GM12873 (cell line): ENCODE measurements at regions not wholly inside any gene's neighbourhood (a gene's known extent, or its start where the extent isn't known, plus 50 kb on each side); places are given as distances from the start of the nearest gene placed in this dataset.

Source experiments
- CTCF ChIP-seq: IDR thresholded peaks from 2 replicates; pipeline ENCODE4 v1.5.1; 2012; ENCODE audit warnings: low read depth, mild to moderate bottlenecking, moderate library complexity, low read length, control low read depth; ENCODE audit not compliant: insufficient read depth; ENCODE audit errors: missing control alignments

- no peak for TF ChIP-seq CTCF
These were observed 95.9 kb upstream of the PRR20G start for GRCh38 chr3:127383656-127384179.

- no peak for TF ChIP-seq CTCF
These were observed 90.2 kb upstream of the PRR20G start for GRCh38 chr3:127377801-127378655.

DNA sequence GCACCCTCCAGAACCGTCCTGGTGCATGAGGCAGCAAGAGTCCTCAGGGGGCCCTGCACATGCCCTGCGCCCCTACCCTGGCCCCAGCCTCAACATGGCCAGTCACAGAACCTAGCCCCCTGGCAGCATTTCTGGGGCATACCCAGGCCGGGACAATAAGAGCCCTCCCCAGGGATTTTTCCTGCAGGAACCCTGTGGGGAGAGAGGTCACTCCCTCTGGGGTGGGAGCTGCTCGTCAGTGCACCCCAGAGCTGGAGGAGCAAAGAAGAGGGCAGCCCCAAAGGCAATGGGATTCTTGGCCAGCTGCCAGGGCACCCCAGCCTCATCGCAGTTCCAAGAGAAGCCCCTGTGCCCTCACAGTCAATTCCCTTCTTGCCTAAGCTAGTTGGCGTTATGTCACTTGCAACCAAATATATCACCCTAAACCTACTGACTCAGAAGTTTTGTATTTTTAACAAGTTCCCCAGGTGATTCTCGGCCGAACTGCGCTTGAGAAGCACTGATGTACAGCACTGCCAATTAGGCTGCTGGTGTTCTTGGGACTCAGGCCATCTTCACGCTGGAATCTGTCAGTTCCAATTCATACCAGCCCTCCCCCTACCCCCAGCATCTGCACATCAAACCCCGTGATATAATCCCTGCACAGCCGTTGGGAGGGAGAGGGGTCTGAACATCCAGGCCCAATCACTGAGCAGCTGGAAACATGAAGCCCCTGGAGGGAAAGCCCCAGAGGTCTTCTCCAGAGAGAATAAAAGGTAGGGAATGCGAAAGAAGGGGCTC is 87.5 kb upstream of the PRR20G start:
- no peak for TF ChIP-seq CTCF

DNA sequence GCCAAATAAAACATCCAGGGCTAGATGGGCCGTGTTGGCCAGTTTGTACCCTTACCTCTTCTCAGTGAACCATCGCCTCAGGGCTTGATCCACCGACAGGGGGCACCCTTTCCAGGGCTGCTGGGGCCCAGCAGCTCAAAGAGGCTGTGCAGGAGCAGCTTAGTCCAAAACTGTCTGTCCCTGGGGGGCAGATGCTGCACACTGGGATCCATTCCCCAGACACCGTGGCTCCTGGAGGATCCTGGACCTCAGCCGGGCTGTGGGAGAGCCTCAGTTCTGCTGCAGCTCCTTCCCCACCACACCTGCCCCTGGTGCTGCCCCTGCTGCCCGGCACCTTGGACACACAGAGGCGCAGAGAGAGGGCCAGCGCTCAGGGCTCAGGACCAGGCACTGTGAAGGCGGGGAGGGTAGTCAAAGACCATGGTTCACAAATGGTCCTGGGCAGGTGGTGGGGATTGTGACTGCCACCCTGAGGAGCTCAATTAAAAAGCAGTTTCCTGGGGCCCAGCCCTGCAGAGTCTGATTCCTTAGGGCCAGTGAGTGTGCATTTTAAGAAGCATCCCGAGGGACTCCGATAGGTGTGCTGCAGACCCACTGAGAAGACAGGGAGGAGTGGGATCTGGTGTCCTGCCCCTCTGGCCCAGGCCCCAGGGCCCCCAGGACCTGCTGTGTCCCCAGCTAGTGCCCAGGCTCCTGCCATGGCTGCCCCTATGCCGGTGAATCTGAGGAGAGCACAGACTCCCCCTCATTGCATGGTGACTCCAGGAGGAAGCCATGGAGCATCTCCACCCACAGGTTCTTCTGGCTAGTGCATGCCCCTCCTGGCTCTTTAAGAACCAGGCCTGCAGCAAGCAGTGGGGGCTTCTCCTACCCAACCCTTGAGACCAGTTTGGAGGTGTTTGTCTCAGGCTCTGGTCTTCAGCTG is 86.5 kb upstream of the PRR20G start:
- TF ChIP-seq CTCF = peak; percentile 58

GRCh38 chr3:127373441-127374085 is 85.7 kb upstream of the PRR20G start:
- no peak for TF ChIP-seq CTCF

- no peak for TF ChIP-seq CTCF
These were observed 84.0 kb upstream of the PRR20G start for GRCh38 chr3:127371846-127372245.
